HL-60 (cell line): ENCODE measurements at regions not wholly inside any gene's neighbourhood (a gene's known extent, or its start where the extent isn't known, plus 50 kb on each side); places are given as distances from the start of the nearest gene placed in this dataset.

Experiments
- DNase-seq, 2 experiments: peaks; one replicate each; pipeline ENCODE4 v3.0.0-alpha.2; 2010 to 2020; ENCODE audit warnings: low read depth in 1 of 2, low spot score in 1 of 2
- H3K27ac ChIP-seq: fragments of 250-450 bp; sonication (Bioruptor Pico); replicated peaks from 2 replicates; pipeline ENCODE4 v1.5.1; 2020; ENCODE audit warnings: mild to moderate bottlenecking, moderate library complexity
- H3K27me3 ChIP-seq: fragments of 250-450 bp; sonication (Bioruptor Pico); 2 replicates; pipeline ENCODE4 v1.5.1; 2021; ENCODE audit warnings: mild to moderate bottlenecking, moderate library complexity; ENCODE audit not compliant: insufficient read depth, poor library complexity, severe bottlenecking
- H3K4me3 ChIP-seq: replicated peaks from 2 replicates; pipeline ENCODE4 v1.5.1; 2011; ENCODE audit warnings: mild to moderate bottlenecking, control low read depth, low read length; ENCODE audit not compliant: insufficient read depth
- GABPA ChIP-seq: IDR thresholded peaks from 2 replicates; pipeline ENCODE4 v1.6.1; 2012; ENCODE audit warnings: low read depth
- POLR2AphosphoS5 ChIP-seq: IDR thresholded peaks from 2 replicates; pipeline ENCODE4 v1.6.1; 2012; ENCODE audit warnings: low read depth
- SPI1 ChIP-seq: IDR thresholded peaks from 2 replicates; pipeline ENCODE4 v1.6.1; 2012; ENCODE audit warnings: low read depth, mild to moderate bottlenecking, borderline replicate concordance
- TF ChIP-seq, protein P1 (sequence below): IDR thresholded peaks from 2 replicates; pipeline ENCODE4 v1.6.1; 2012; ENCODE audit warnings: low read depth; ENCODE audit not compliant: insufficient replicate concordance
- TF ChIP-seq, protein P2 (sequence below): IDR thresholded peaks from one replicate; pipeline ENCODE4 v1.5.1; 2011; ENCODE audit warnings: low read length, control low read depth, inconsistent platforms; ENCODE audit not compliant: insufficient read depth

DNA sequence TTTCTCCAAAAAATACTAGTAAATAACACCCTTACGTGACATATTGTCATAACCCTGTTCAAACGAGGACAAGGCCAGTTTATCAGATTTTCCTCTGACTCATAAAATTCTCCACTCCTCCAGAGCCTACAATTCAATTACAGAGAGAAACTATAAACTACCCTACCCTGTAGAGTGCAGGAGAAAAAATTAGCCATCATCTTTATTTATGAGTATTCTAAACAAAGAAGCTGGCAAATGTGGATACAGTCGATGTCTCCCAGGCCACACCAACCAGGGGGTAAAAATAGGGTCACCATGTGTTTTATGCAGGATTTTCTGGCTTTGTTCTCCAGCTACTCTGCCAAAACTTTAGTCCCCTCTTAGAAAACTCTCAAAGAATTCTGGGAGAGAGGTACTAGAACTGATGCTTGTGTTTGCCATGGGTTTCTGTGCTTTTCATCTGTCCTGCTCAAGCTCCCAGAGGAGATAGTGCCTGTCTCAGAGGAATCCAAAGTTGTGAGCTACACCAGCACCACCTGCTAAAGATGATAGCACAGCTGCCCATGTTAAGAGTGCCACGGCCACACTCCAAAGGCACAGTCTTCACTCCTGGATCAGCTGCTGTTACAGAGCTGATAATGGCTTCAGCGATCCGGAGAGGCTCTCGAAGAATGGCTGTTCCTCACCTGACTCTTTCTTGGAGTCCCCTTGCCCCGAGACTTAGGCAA lies 150.2 kb downstream of the IMPG2 start:
- Histone ChIP-seq H3K27ac (no peak overlapping the region), H3K27me3 (peaks cover 2% of the 10 kb centered on the region), H3K4me3 (no peak overlapping the region)
- TF ChIP-seq, protein P1, sequence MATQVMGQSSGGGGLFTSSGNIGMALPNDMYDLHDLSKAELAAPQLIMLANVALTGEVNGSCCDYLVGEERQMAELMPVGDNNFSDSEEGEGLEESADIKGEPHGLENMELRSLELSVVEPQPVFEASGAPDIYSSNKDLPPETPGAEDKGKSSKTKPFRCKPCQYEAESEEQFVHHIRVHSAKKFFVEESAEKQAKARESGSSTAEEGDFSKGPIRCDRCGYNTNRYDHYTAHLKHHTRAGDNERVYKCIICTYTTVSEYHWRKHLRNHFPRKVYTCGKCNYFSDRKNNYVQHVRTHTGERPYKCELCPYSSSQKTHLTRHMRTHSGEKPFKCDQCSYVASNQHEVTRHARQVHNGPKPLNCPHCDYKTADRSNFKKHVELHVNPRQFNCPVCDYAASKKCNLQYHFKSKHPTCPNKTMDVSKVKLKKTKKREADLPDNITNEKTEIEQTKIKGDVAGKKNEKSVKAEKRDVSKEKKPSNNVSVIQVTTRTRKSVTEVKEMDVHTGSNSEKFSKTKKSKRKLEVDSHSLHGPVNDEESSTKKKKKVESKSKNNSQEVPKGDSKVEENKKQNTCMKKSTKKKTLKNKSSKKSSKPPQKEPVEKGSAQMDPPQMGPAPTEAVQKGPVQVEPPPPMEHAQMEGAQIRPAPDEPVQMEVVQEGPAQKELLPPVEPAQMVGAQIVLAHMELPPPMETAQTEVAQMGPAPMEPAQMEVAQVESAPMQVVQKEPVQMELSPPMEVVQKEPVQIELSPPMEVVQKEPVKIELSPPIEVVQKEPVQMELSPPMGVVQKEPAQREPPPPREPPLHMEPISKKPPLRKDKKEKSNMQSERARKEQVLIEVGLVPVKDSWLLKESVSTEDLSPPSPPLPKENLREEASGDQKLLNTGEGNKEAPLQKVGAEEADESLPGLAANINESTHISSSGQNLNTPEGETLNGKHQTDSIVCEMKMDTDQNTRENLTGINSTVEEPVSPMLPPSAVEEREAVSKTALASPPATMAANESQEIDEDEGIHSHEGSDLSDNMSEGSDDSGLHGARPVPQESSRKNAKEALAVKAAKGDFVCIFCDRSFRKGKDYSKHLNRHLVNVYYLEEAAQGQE, result no peak
- TF ChIP-seq SPI1 (no peak), POLR2AphosphoS5 (no peak), GABPA (no peak)
- TF ChIP-seq, protein P2, sequence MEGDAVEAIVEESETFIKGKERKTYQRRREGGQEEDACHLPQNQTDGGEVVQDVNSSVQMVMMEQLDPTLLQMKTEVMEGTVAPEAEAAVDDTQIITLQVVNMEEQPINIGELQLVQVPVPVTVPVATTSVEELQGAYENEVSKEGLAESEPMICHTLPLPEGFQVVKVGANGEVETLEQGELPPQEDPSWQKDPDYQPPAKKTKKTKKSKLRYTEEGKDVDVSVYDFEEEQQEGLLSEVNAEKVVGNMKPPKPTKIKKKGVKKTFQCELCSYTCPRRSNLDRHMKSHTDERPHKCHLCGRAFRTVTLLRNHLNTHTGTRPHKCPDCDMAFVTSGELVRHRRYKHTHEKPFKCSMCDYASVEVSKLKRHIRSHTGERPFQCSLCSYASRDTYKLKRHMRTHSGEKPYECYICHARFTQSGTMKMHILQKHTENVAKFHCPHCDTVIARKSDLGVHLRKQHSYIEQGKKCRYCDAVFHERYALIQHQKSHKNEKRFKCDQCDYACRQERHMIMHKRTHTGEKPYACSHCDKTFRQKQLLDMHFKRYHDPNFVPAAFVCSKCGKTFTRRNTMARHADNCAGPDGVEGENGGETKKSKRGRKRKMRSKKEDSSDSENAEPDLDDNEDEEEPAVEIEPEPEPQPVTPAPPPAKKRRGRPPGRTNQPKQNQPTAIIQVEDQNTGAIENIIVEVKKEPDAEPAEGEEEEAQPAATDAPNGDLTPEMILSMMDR, result no peak
- no peak for DNase-seq

DNA sequence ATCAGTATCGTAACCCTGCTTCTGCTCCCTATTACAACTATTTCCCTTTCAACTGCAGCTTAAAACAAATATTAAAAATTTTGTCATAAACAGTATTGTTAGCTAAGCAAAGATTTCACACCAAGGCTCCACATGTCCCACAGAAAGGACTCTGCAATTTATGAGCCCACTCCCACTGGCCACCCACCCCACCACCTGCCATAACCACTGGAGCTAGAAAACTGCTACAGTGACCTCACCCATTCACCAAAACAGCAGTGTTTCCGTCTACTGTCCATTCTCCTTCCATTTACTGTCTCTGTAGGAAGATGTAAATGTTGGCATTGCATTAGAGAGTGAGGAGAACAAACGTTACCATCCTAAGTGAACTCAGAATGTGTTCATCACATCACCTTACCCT lies 150.9 kb downstream of the IMPG2 start:
- Histone ChIP-seq H3K27me3 (peaks cover 2% of the 10 kb centered on the region), H3K4me3 (no peak overlapping the region), H3K27ac (no peak overlapping the region)
- no peak for DNase-seq
- TF ChIP-seq GABPA (no peak), SPI1 (no peak), POLR2AphosphoS5 (no peak)
- TF ChIP-seq, protein P1, result no peak
- TF ChIP-seq, protein P2, result no peak

DNA sequence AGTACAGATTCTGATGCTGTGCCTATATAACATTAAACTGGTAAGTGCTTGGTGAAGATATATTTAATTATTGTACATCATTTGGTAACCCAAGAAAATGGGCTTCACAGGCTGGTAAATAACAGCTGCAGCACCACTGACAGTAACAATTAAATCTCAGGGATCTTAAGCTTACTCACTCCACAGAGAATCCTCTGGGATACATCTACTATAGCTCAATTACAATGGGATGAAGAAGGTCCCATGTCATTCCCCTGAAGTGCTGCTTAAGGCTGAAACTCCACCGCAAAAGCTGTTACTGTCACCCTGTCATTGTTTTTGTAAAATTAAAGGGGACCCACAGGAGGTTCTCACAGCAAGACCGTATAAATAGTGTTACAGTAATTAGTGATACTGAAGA lies 153.0 kb downstream of the IMPG2 start:
- TF ChIP-seq, protein P2, result no peak
- TF ChIP-seq, protein P1, result no peak
- TF ChIP-seq GABPA (no peak), SPI1 (no peak), POLR2AphosphoS5 (no peak)
- Histone ChIP-seq H3K27ac (no peak overlapping the region), H3K27me3 (peaks cover 2% of the 10 kb centered on the region), H3K4me3 (no peak overlapping the region)
- DNase-seq, result no peak
